Bronchial epithelial cell (primary cell): ENCODE measurements at regions not wholly inside any gene's neighbourhood (a gene's known extent, or its start where the extent isn't known, plus 50 kb on each side); places are given as distances from the start of the nearest gene placed in this dataset.
A peak's percentile ranks its signal among the peaks of the same experiment; 100 is the strongest.

ENCODE experiments used
- DNase-seq: peaks from one replicate; pipeline ENCODE4 v3.0.0-alpha.2; 2010; ENCODE audit warnings: low read depth
- FAIRE-seq: peaks from 2 replicates; lab custom pipeline; 2011; peaks lifted over from hg19 to GRCh38; lab: Jason Lieb, UNC
- H3K27me3 ChIP-seq: 2 replicates; pipeline ENCODE4 v1.5.1; 2011; ENCODE audit warnings: low read length; ENCODE audit not compliant: control insufficient read depth, insufficient read depth
- H3K36me3 ChIP-seq: 2 replicates; pipeline ENCODE4 v1.5.1; 2011; ENCODE audit warnings: low read length; ENCODE audit not compliant: control insufficient read depth, insufficient read depth
- H3K4me3 ChIP-seq: 2 replicates; pipeline ENCODE4 v1.5.1; 2011; ENCODE audit warnings: mild to moderate bottlenecking, low read depth, low read length, control low read depth
- CTCF ChIP-seq: IDR thresholded peaks from 2 replicates; pipeline ENCODE4 v1.5.1; 2011; ENCODE audit warnings: mild to moderate bottlenecking, moderate library complexity, low read length, control low read depth, inconsistent platforms; ENCODE audit not compliant: insufficient read depth, severe bottlenecking

- Histone ChIP-seq H3K36me3 (no peaks in the 10 kb centered on the region), H3K4me3 (no peak overlapping the region), H3K27me3 (no peaks in the 10 kb centered on the region)
- no peak for DNase-seq
- FAIRE-seq, result no peak
- no peak for TF ChIP-seq CTCF
These were observed 391.7 kb upstream of the RBFOX1 start for GRCh38 chr16:6940968-6941367.

- DNase-seq (no peak), FAIRE-seq (no peak)
- Histone ChIP-seq H3K36me3 (no peaks in the 10 kb centered on the region), H3K27me3 (no peaks in the 10 kb centered on the region), H3K4me3 (no peak overlapping the region)
- no peak for TF ChIP-seq CTCF
These were observed 395.0 kb upstream of the RBFOX1 start for GRCh38 chr16:6937641-6938040.

GRCh38 chr16:6932871-6933385, 399.7 kb upstream of the RBFOX1 start:
- Histone ChIP-seq H3K4me3 (no peak overlapping the region), H3K27me3 (no peaks in the 10 kb centered on the region), H3K36me3 (no peaks in the 10 kb centered on the region)
- DNase-seq (no peak), FAIRE-seq (no peak)
- no peak for TF ChIP-seq CTCF

GRCh38 chr16:6929868-6930267, 402.8 kb upstream of the RBFOX1 start:
- FAIRE-seq (no peak), DNase-seq (no peak)
- no peak for TF ChIP-seq CTCF
- Histone ChIP-seq H3K27me3 (no peaks in the 10 kb centered on the region), H3K4me3 (no peak overlapping the region), H3K36me3 (no peaks in the 10 kb centered on the region)

GRCh38 chr16:6926762-6927161, 405.9 kb upstream of the RBFOX1 start:
- no peaks in the 10 kb centered on the region for H3K27me3 ChIP-seq
- no peak overlapping the region for H3K4me3 ChIP-seq
- FAIRE-seq (no peak), DNase-seq (no peak)
- no peak for TF ChIP-seq CTCF
- no peaks in the 10 kb centered on the region for H3K36me3 ChIP-seq

GRCh38 chr16:6926341-6926740, 406.3 kb upstream of the RBFOX1 start:
- no peak for TF ChIP-seq CTCF
- peak; percentile 13 for FAIRE-seq
- no peak for DNase-seq
- Histone ChIP-seq H3K27me3 (no peaks in the 10 kb centered on the region), H3K36me3 (no peaks in the 10 kb centered on the region), H3K4me3 (no peak overlapping the region)
